Fibroblast of lung (primary cell): ENCODE measurements at regions not wholly inside any gene's neighbourhood (a gene's known extent, or its start where the extent isn't known, plus 50 kb on each side); places are given as distances from the start of the nearest gene placed in this dataset.
A peak's percentile ranks its signal among the peaks of the same experiment; 100 is the strongest.
"Not testable (repeated sequence)": the region's sequence is repeated elsewhere in the genome, so short reads cannot be mapped to it uniquely, and the experiment has no call there.

Source experiments
- DNase-seq, 2 donors: peaks; one replicate each; pipeline versions ENCODE4 v3.0.0 to v3.0.0-alpha.2; 2010; ENCODE audit warnings: low read depth in 2 of 2
- H2AFZ ChIP-seq: 2 replicates; pipeline ENCODE4 v1.5.1; 2012; ENCODE audit warnings: low read length, control low read depth, inconsistent platforms
- H3K27ac ChIP-seq: 2 replicates; pipeline ENCODE4 v1.5.1; 2011; ENCODE audit warnings: low read length, control low read depth; ENCODE audit not compliant: insufficient read depth
- H3K27me3 ChIP-seq: 2 replicates; pipeline ENCODE4 v1.5.1; 2011; ENCODE audit warnings: mild to moderate bottlenecking, low read length; ENCODE audit not compliant: control insufficient read depth, insufficient read depth
- H3K36me3 ChIP-seq: 2 replicates; pipeline ENCODE4 v1.5.1; 2011; ENCODE audit warnings: low read length; ENCODE audit not compliant: control insufficient read depth, insufficient read depth
- H3K4me1 ChIP-seq: 2 replicates; pipeline ENCODE4 v1.5.1; 2011; ENCODE audit warnings: low read length; ENCODE audit not compliant: control insufficient read depth, insufficient read depth; ENCODE audit errors: extremely low read depth
- H3K4me2 ChIP-seq: 2 replicates; pipeline ENCODE4 v1.5.1; 2011; ENCODE audit warnings: low read length, control low read depth; ENCODE audit not compliant: insufficient read depth; ENCODE audit errors: extremely low read depth
- H3K4me3 ChIP-seq, 4 experiments: fragments of 200-600 bp in 1 of 4; sonication (generic) in 1 of 4; replicated peaks in 1 of 4; 2 replicates each; pipeline ENCODE4 v1.5.1; 2011 to 2016; ENCODE audit warnings: low read length in 4 of 4, low read depth in 3 of 4, mild to moderate bottlenecking in 3 of 4, control low read depth in 2 of 4, inconsistent platforms in 1 of 4, mixed read lengths in 1 of 4; ENCODE audit not compliant: insufficient read depth in 1 of 4; ENCODE audit errors: control extremely low read depth in 1 of 4
- H3K79me2 ChIP-seq: 2 replicates; pipeline ENCODE4 v1.5.1; 2012; ENCODE audit warnings: mild to moderate bottlenecking, low read length, inconsistent platforms; ENCODE audit not compliant: control insufficient read depth, insufficient read depth
- H3K9ac ChIP-seq: 2 replicates; pipeline ENCODE4 v1.5.1; 2011; ENCODE audit warnings: mild to moderate bottlenecking, low read length, control low read depth; ENCODE audit not compliant: insufficient read depth
- H3K9me3 ChIP-seq: 2 replicates; pipeline ENCODE4 v1.5.1; 2012; ENCODE audit warnings: low read depth, low read length; ENCODE audit not compliant: control insufficient read depth, insufficient read depth
- H4K20me1 ChIP-seq: 2 replicates; pipeline ENCODE4 v1.5.1; 2011; ENCODE audit warnings: low read length; ENCODE audit not compliant: control insufficient read depth, insufficient read depth; ENCODE audit errors: extremely low read depth
- CTCF ChIP-seq, 2 donors: IDR thresholded peaks in 1 of 2; conservative IDR thresholded peaks in 1 of 2; 1 replicate in 1 of 2; 2 replicates in 1 of 2; pipeline ENCODE4 v1.5.1; 2011 to 2012; ENCODE audit warnings: low read length in 2 of 2, control low read depth in 1 of 2, inconsistent platforms in 1 of 2, low read depth in 1 of 2, mild to moderate bottlenecking in 1 of 2
- EZH2 ChIP-seq: IDR thresholded peaks from 2 replicates; pipeline ENCODE4 v1.5.1; 2012; ENCODE audit warnings: low read length, control low read depth, mild to moderate bottlenecking; ENCODE audit errors: missing control alignments

DNA sequence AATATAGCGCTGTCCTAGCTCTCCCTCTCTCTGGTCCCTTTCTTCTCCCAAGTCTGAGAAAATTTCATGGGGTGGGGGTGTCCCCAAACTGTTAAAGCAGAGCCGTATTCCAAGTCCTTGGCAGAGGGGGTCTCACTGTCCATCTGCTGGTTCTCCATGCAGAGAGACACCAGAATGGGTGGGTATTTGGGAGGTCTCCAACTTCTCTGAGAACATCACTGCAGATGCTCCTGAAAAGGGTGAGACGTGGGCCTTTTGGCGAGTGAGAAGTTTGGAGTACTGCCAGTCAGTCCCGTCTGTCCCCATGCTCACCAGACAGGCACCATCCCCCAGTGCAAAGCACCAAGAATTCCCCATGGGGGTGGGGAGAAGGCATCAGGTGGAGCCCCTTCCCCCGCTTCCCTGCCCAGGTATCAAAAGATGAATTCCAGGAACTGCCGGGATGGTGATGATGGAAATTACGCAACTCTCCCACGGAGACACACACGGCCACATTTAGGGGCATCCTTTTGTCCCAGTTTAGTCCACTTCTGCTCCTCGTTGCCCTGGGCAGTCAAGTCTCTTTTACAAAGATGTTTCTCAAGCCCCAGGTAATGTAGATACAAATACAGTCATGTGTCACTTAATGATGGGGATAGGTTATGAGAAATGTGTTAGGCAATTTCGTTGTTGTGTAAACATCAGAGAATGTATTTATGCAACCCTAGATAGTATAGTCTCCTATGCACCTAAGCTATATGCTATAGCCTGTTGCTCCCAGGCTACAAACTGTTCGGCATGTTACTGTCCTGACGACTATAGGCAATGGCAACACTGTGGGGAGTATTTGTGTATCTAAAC, 73.4 kb upstream of the SRSF6 start:
- TF ChIP-seq EZH2 = no peak
- TF ChIP-seq CTCF (conservative IDR thresholded peaks at IDR 0.05 in 1 of 2, IDR thresholded peaks at IDR 0.05 in 1 of 2; ENCODE audit: low read depth in 1 of 2, low read length in 2 of 2) = no peak
- no peaks in the 10 kb centered on the region for H3K36me3 ChIP-seq
- DNase-seq = no peak
- no peaks in the 10 kb centered on the region for H3K9me3 ChIP-seq
- H3K9ac ChIP-seq = no peak overlapping the region
- no peak overlapping the region for H2AFZ ChIP-seq
- peaks cover 5% of the 10 kb centered on the region for H3K4me1 ChIP-seq
- H3K4me2 ChIP-seq = no peak overlapping the region
- H3K4me3 ChIP-seq = no peak overlapping the region
- no peaks in the 10 kb centered on the region for H3K27me3 ChIP-seq
- no peaks in the 10 kb centered on the region for H4K20me1 ChIP-seq
- H3K27ac ChIP-seq = no peak overlapping the region
- H3K79me2 ChIP-seq = no peaks in the 10 kb centered on the region

DNA sequence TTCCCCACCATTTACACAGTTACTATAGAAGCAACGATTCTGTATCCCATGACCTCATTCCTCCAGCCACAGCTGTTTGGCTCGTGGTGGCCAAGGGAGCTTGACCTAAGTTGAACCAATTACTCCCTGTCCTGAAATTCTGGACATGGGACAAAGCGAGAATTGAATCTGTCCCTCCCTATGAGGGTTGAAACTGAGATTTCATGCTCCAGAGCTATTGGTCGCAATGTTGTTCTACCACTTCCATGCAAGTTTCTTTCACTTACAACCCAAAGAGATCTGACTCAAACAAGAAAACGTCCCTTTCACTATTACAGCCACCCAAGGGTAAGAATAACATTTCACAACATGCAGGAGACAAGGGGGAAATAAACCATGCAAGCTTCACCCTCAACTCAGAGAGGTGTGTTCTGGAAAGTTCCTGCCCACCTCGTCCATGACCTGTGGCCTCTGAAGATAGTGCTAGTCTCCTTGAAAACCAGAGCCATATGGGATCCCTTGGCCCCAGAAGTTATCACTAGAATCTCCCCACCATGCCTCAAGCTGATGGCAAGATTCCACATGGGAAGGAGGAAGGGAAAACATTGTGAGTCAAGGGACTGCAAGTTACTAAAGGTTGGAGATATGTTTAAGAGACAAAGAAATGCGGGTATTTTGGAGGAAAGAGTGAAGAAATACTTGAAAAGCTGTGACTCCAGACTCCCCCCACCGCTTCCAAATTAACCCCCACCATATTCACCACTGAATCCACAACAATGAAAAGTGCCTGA, 74.5 kb upstream of the SRSF6 start:
- no peaks in the 10 kb centered on the region for H4K20me1 ChIP-seq
- H3K9ac ChIP-seq = no peak overlapping the region
- peaks cover 8% of the 10 kb centered on the region for H3K4me1 ChIP-seq
- DNase-seq = peak in 1 of 2 donors; percentile 15
- no peak overlapping the region for H3K4me2 ChIP-seq
- H3K9me3 ChIP-seq = no peaks in the 10 kb centered on the region
- no peaks in the 10 kb centered on the region for H3K79me2 ChIP-seq
- no peak overlapping the region for H3K4me3 ChIP-seq
- no peaks in the 10 kb centered on the region for H3K27me3 ChIP-seq
- H2AFZ ChIP-seq = no peak overlapping the region
- H3K36me3 ChIP-seq = no peaks in the 10 kb centered on the region
- TF ChIP-seq EZH2 = no peak
- no peak for TF ChIP-seq CTCF (conservative IDR thresholded peaks at IDR 0.05 in 1 of 2, IDR thresholded peaks at IDR 0.05 in 1 of 2; ENCODE audit: low read depth in 1 of 2, low read length in 2 of 2)
- no peak overlapping the region for H3K27ac ChIP-seq

DNA sequence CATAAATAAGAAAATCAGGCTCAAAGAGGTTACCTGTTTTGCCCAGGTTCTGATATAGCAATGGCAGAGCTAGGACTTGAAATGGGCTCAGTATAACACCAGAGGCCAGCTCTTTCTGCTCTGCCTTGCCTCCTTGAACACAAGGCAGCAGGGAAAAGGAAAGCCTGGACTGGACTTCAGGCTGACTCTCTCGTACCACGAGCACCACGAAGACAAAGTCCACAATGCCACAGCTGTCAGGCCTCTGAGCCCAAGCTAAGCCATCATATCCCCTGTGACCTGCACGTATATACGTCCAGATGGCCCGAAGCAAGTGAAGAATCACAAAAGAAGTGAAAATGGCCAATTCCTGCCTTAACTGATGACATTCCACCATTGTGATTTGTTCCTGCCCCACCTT, 75.6 kb upstream of the SRSF6 start:
- not testable (repeated sequence) for H3K9ac ChIP-seq, H3K36me3 ChIP-seq, H3K4me2 ChIP-seq, H3K27ac ChIP-seq, DNase-seq, H3K4me1 ChIP-seq, H3K79me2 ChIP-seq, H3K9me3 ChIP-seq, H3K27me3 ChIP-seq, H3K4me3 ChIP-seq, H2AFZ ChIP-seq, H4K20me1 ChIP-seq

GRCh38 chr20:43381533-43381932, 76.2 kb upstream of the SRSF6 start:
- not testable (repeated sequence) for H4K20me1 ChIP-seq, H3K4me1 ChIP-seq, H3K79me2 ChIP-seq, H3K9me3 ChIP-seq, DNase-seq, H3K27ac ChIP-seq, H2AFZ ChIP-seq, H3K27me3 ChIP-seq, H3K4me3 ChIP-seq, H3K36me3 ChIP-seq, H3K4me2 ChIP-seq, H3K9ac ChIP-seq
